Motor neuron (in vitro differentiated cells): ENCODE measurements at regions not wholly inside any gene's neighbourhood (a gene's known extent, or its start where the extent isn't known, plus 50 kb on each side); places are given as distances from the start of the nearest gene placed in this dataset.

Source experiments
- ATAC-seq, 8 experiments: fragments of 200-7000 bp; cut with Tn5 transposase; replicated peaks in 6 of 8; 2 replicates each; pipeline ENCODE4 v1.8.0; 2021; ENCODE audit warnings: mild to moderate bottlenecking in 8 of 8, moderate library complexity in 8 of 8
- H3K27ac ChIP-seq, 2 donors: fragments of 250-450 bp; sonication (Bioruptor Pico); 2 replicates each; pipeline ENCODE4 v1.9.0; 2021; ENCODE audit warnings: antibody characterized with exemption in 2 of 2, mild to moderate bottlenecking in 2 of 2, moderate library complexity in 1 of 2
- H3K4me1 ChIP-seq, 2 donors: fragments of 250-450 bp; sonication (Bioruptor Pico); replicated peaks in 1 of 2; 2 replicates each; pipeline ENCODE4 v1.6.1; 2021; ENCODE audit warnings: antibody characterized with exemption in 2 of 2, mild to moderate bottlenecking in 2 of 2, moderate library complexity in 1 of 2
- H3K4me3 ChIP-seq, 5 donors: fragments of 250-450 bp; sonication (Bioruptor Pico); 2 replicates each; pipeline ENCODE4 v1.9.0; 2021; ENCODE audit warnings: antibody characterized with exemption in 5 of 5, mild to moderate bottlenecking in 5 of 5, moderate library complexity in 4 of 5
- WGBS, 10 experiments: fragments of 450-650 bp; shearing (Covaris generic); methylation state at CpG; one replicate each; pipeline ENCODE4 v1.0.0; 2022; 5-methylcytosine and 5-hydroxymethylcytosine counted together
- in situ Hi-C, 9 experiments: fragments of 400-800 bp; cut with MboI; loops; one replicate each; pipeline ENCODE4 v1.15.0; 2021; ENCODE audit warnings: low sequenced_read_pairs in 9 of 9, low pct_unique_long_range_greater_than_20kb in 2 of 9; ENCODE audit not compliant: unreplicated experiment in 9 of 9

DNA sequence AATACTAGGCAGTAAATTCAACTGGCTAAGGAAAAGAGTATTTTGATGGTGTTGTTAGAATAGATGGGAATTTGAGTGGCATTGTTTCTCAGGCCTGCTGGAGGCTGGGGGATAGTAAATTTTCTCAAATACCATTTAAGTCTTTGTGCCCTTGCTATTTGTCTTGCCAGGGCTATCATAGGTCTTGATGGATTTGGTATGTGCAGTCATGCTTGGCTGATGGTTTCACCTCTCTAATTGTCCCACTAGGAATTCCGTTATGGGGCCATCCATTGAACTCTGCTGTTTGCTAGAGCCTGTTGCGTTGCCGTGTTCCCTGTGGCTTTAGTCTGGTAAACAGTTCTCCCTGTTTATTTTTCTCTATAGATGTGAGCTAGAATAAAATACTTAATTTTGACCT, 438.1 kb upstream of the FAM98A start:
- H3K27ac ChIP-seq, result no peak overlapping the region
- H3K4me1 ChIP-seq, result peaks cover 5 to 7% of the 10 kb centered on the region in 2 donors
- 8 to 33% (median 15%) methylated on average over 1 to 3 of the region's 3 CpGs; no CpG with 5 or more reads in 6 of the 10 experiments for WGBS, 10 experiments
- in situ Hi-C loops, result no loop called here
- ATAC-seq, result peak in 5 of 8 experiments; percentile 45 to 92 (median 82)
- H3K4me3 ChIP-seq, result no peak overlapping the region

DNA sequence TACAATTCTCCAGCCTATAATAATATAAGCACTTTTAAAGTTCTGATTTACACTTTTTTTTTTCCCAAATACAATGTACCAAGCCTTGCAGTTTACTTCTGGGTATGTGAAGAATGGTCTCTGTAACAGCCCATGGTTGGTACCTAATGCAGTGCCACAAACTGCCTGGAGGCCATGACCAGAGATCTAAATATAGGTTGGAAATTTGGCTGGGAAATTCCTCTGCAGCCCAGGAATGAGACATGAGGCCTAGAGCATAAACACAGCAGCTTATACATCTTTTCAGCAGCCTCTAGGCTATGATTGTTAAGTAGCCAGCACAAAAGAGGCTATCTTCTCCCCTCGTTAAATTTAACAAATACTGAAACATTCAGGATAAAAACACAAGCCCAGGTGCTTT, 432.0 kb upstream of the FAM98A start:
- 0 to 100% (median 44%) methylated on average over 1 of the region's 1 CpG; no CpG with 5 or more reads in 4 of the 10 experiments for WGBS, 10 experiments
- in situ Hi-C loops, result no loop called here
- Histone ChIP-seq H3K27ac (no peak overlapping the region), H3K4me3 (no peak overlapping the region), H3K4me1 (no peaks in the 10 kb centered on the region)
- peak in 1 of 8 experiments; percentile 25 for ATAC-seq

- WGBS, 10 experiments, result 20 to 100% (median 83%) methylated on average over 1 of the region's 1 CpG; no CpG with 5 or more reads in 5 of the 10 experiments
- no peaks in the 10 kb centered on the region for H3K4me1 ChIP-seq
- H3K4me3 ChIP-seq, result no peak overlapping the region
- in situ Hi-C loops, result no loop called here
- H3K27ac ChIP-seq, result no peak overlapping the region
- no peak for ATAC-seq
Measured at GRCh38 chr2:34030273-34030672, 431.2 kb upstream of the FAM98A start.

DNA sequence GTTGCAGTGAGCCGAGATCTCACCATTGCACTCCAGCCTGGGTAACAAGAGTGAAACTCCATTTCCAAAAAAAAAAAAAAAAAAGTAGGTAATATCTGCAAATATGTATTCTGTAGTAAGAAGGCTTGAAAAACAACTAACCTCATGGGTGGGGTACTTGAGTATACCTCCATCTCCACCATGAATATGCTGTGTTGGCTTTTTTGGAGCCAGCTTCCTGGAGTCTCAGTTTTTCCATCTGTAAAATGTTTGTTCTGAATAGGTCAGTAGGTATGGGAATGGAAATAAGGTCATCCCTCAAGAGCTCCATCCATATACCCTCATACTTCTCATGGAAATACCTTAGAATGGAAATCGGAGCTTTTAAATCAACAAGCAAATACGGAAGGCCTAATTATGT, 430.0 kb upstream of the FAM98A start:
- H3K4me3 ChIP-seq, result no peak overlapping the region
- in situ Hi-C loops, result no loop called here
- H3K4me1 ChIP-seq, result no peaks in the 10 kb centered on the region
- ATAC-seq, result no peak
- WGBS, 10 experiments, result 0 to 100% (median 53%) methylated on average over 1 to 3 of the region's 3 CpGs; no CpG with 5 or more reads in 1 of the 10 experiments
- no peak overlapping the region for H3K27ac ChIP-seq

GRCh38 chr2:34025196-34025595, 426.1 kb upstream of the FAM98A start:
- no peak for ATAC-seq
- Histone ChIP-seq H3K27ac (no peak overlapping the region), H3K4me3 (no peak overlapping the region), H3K4me1 (no peaks in the 10 kb centered on the region)
- WGBS, 10 experiments, result 0 to 100% (median 79%) methylated on average over 1 of the region's 1 CpG
- in situ Hi-C loops, result no loop called here

- peak; percentile 53 to 94 (median 76) for ATAC-seq
- 0 to 22% (median 11%) methylated on average over 1 to 6 of the region's 6 CpGs; no CpG with 5 or more reads in 2 of the 10 experiments for WGBS, 10 experiments
- in situ Hi-C loops, result no loop called here
- no peak overlapping the region for H3K27ac ChIP-seq
- no peak overlapping the region for H3K4me3 ChIP-seq
- H3K4me1 ChIP-seq, result no peaks in the 10 kb centered on the region
Measured at GRCh38 chr2:34012715-34013302, 413.7 kb upstream of the FAM98A start.

- H3K27ac ChIP-seq, result no peak overlapping the region
- no peak overlapping the region for H3K4me3 ChIP-seq
- in situ Hi-C loops, result no loop called here
- ATAC-seq, result no peak
- no peaks in the 10 kb centered on the region for H3K4me1 ChIP-seq
- WGBS, 10 experiments, result 0 to 100% (median 82%) methylated on average over 1 to 2 of the region's 2 CpGs
Measured at GRCh38 chr2:34011684-34012083, 412.6 kb upstream of the FAM98A start.

- Histone ChIP-seq H3K4me1 (no peaks in the 10 kb centered on the region), H3K4me3 (no peak overlapping the region), H3K27ac (no peak overlapping the region)
- no peak for ATAC-seq
- in situ Hi-C loops, result no loop called here
- 0 to 100% (median 83%) methylated on average over 1 to 2 of the region's 3 CpGs; no CpG with 5 or more reads in 5 of the 10 experiments for WGBS, 10 experiments
Measured at GRCh38 chr2:34005901-34006300, 406.8 kb upstream of the FAM98A start.

GRCh38 chr2:34004936-34005335, 405.8 kb upstream of the FAM98A start:
- in situ Hi-C loops, result no loop called here
- no peaks in the 10 kb centered on the region for H3K4me1 ChIP-seq
- no peak for ATAC-seq
- H3K27ac ChIP-seq, result no peak overlapping the region
- H3K4me3 ChIP-seq, result no peak overlapping the region
- WGBS, 10 experiments, result 7 to 100% (median 62%) methylated on average over 1 to 6 of the region's 6 CpGs

- H3K4me3 ChIP-seq, result no peak overlapping the region
- 0 to 89% (median 60%) methylated on average over 1 to 4 of the region's 4 CpGs; no CpG with 5 or more reads in 1 of the 10 experiments for WGBS, 10 experiments
- no peaks in the 10 kb centered on the region for H3K4me1 ChIP-seq
- in situ Hi-C loops, result no loop called here
- ATAC-seq, result no peak
- no peak overlapping the region for H3K27ac ChIP-seq
Measured at GRCh38 chr2:34003795-34004194, 404.7 kb upstream of the FAM98A start.

DNA sequence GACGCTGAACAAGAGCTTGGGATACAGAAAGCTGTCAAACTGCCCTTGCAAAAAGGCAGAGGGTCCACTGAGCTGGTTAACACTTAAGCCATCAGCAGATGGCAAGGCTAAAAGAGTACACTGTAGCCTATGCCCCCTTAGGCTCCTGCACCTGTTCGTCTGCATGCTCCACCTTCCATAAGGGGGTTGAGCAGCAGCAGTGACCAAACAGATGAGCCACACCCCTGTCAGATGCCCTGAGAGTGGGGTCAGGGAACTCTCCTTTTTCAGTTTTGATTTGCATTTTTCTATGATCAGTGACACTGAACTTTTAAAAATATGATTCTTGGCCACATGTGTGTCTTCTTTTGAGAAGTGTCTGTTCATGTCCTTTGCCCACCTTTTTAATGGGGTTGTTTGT, 402.5 kb upstream of the FAM98A start:
- H3K4me3 ChIP-seq, result no peak overlapping the region
- in situ Hi-C loops, result no loop called here
- ATAC-seq, result no peak
- no peak overlapping the region for H3K27ac ChIP-seq
- H3K4me1 ChIP-seq, result no peaks in the 10 kb centered on the region
- WGBS, 10 experiments, result 0 to 80% methylated on average over 1 of the region's 2 CpGs; no CpG with 5 or more reads in 8 of the 10 experiments

GRCh38 chr2:33984131-33984530, 385.0 kb upstream of the FAM98A start:
- no peaks in the 10 kb centered on the region for H3K4me1 ChIP-seq
- H3K27ac ChIP-seq, result no peak overlapping the region
- WGBS, 10 experiments, result 0 to 100% (median 73%) methylated on average over 1 to 2 of the region's 2 CpGs
- no peak for ATAC-seq
- H3K4me3 ChIP-seq, result no peak overlapping the region
- in situ Hi-C loops, result no loop called here

- ATAC-seq, result no peak
- WGBS, 10 experiments, result 5 to 90% (median 50%) methylated on average over 2 to 3 of the region's 3 CpGs; no CpG with 5 or more reads in 1 of the 10 experiments
- Histone ChIP-seq H3K4me3 (no peak overlapping the region), H3K4me1 (no peaks in the 10 kb centered on the region), H3K27ac (no peak overlapping the region)
- in situ Hi-C loops, result no loop called here
Measured at GRCh38 chr2:33978471-33978870, 379.4 kb upstream of the FAM98A start.

DNA sequence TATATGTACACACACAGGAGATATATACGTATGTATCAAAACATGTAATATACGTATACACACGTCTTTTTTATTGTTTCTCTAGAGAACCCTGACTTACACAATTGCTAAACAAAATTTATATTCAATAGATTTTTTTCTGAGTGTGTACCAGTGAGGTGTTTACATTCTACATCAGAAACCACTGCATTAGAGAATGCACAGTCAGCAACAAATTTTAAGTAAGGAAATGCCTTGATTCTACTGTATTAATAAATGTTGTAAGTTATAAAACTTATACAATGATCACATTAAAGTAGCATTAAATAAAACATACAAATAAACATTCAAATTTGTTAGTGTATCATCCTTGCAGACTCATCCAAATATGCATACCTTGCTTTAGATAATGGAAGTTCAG, 376.4 kb upstream of the FAM98A start:
- no peak for ATAC-seq

More for the DNA sequence above, 376.4 kb upstream of the FAM98A start:
- H3K4me1 ChIP-seq, result no peaks in the 10 kb centered on the region
- no peak overlapping the region for H3K4me3 ChIP-seq
- WGBS, 10 experiments, result 19 to 100% (median 62%) methylated on average over 3 of the region's 3 CpGs; no CpG with 5 or more reads in 4 of the 10 experiments
- no peak overlapping the region for H3K27ac ChIP-seq
- in situ Hi-C loops, result no loop called here
